Small intestine (tissue), 7 donors: ENCODE measurements at regions not wholly inside any gene's neighbourhood (a gene's known extent, or its start where the extent isn't known, plus 50 kb on each side); places are given as distances from the start of the nearest gene placed in this dataset.

Experiments
- DNase-seq, 2 donors: peaks; one replicate each; pipeline versions ENCODE4 v3.0.0 to v3.0.0-alpha.2; 2013
- FAIRE-seq: peaks from 2 replicates; lab custom pipeline; 2012; peaks lifted over from hg19 to GRCh38; lab: Jason Lieb, UNC
- H3K27ac ChIP-seq, 3 donors: one replicate each; pipeline ENCODE4 v1.5.1; 2013; ENCODE audit warnings: low read length in 2 of 3, mild to moderate bottlenecking in 2 of 3, control low read depth in 1 of 3, inconsistent platforms in 1 of 3, low read depth in 1 of 3, moderate library complexity in 1 of 3
- H3K27me3 ChIP-seq, 3 donors: one replicate each; pipeline ENCODE4 v1.6.1; 2013; ENCODE audit warnings: low read length in 3 of 3, inconsistent platforms in 1 of 3; ENCODE audit not compliant: control insufficient read depth in 3 of 3, insufficient read depth in 3 of 3
- H3K36me3 ChIP-seq, 3 donors: one replicate each; pipeline ENCODE4 v1.6.1; 2013; ENCODE audit warnings: low read length in 3 of 3, inconsistent platforms in 1 of 3, low read depth in 1 of 3, mild to moderate bottlenecking in 1 of 3, moderate library complexity in 1 of 3; ENCODE audit not compliant: control insufficient read depth in 3 of 3, insufficient read depth in 2 of 3
- H3K4me1 ChIP-seq, 3 donors: one replicate each; pipeline ENCODE4 v1.6.1; 2013; ENCODE audit warnings: low read length in 2 of 3, inconsistent platforms in 1 of 3, low read depth in 1 of 3, mild to moderate bottlenecking in 1 of 3, moderate library complexity in 1 of 3; ENCODE audit not compliant: control insufficient read depth in 3 of 3, insufficient read depth in 2 of 3
- H3K4me3 ChIP-seq, 3 donors: one replicate each; pipeline ENCODE4 v1.5.1; 2013; ENCODE audit warnings: low read length in 3 of 3, control low read depth in 1 of 3, inconsistent platforms in 1 of 3, low read depth in 1 of 3, mild to moderate bottlenecking in 1 of 3, moderate library complexity in 1 of 3
- H3K9me3 ChIP-seq, 2 donors: one replicate each; pipeline ENCODE4 v1.6.1; 2013; ENCODE audit warnings: low read depth in 1 of 2, low read length in 1 of 2; ENCODE audit not compliant: control insufficient read depth in 2 of 2, insufficient read depth in 1 of 2
- WGBS, 3 donors: extraction: QIAGEN DNeasy Blood & Tissue Kit; methylation state at CpG; one replicate each; pipeline ENCODE4 v1.1.7; 2013; 5-methylcytosine and 5-hydroxymethylcytosine counted together
- donor health status: healthy with polysubstance abuse.
- donor health status: control.
- donor health status: control.
- donor health status: Bipolar disorder and iron deficiency.
- donor health status: healthy.

DNA sequence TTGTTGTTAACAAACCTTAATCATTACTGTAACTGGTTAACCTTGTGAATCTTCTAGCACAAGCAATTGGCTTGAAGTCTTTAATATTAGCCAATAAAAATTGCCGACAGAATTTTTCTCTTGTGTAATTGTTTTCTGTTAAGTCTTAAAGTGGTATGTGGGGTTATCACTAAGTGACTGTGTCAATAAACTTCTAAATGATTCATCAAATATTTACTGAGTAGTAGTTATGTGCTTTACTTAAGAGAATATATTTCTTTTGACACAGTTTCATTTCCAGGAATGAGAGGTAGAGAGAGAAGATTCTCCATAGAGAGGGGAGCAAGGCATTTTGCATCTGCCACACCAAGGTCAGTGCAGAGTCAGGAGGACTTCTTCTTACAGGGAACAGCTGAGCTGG lies 2361.6 kb upstream of the AGA start:
- no peak overlapping the region for H3K4me3 ChIP-seq
- no peak overlapping the region for H3K27ac ChIP-seq
- no peak for DNase-seq
- no peaks in the 10 kb centered on the region for H3K36me3 ChIP-seq
- 21 to 64% (median 36%) methylated on average over 1 of the region's 1 CpG for WGBS, 3 donors
- no peaks in the 10 kb centered on the region for H3K4me1 ChIP-seq
- H3K27me3 ChIP-seq, result no peaks in the 10 kb centered on the region
- no peaks in the 10 kb centered on the region for H3K9me3 ChIP-seq
- FAIRE-seq, result no peak

- H3K4me3 ChIP-seq, result no peak overlapping the region
- H3K27me3 ChIP-seq, result no peaks in the 10 kb centered on the region
- no peak for FAIRE-seq
- DNase-seq, result no peak
- no peak overlapping the region for H3K27ac ChIP-seq
- no peaks in the 10 kb centered on the region for H3K36me3 ChIP-seq
- H3K4me1 ChIP-seq, result no peaks in the 10 kb centered on the region
- 54 to 77% (median 65%) methylated on average over 1 of the region's 1 CpG for WGBS, 3 donors
- H3K9me3 ChIP-seq, result no peaks in the 10 kb centered on the region
These were observed 2362.2 kb upstream of the AGA start for GRCh38 chr4:179804440-179804839.

DNA sequence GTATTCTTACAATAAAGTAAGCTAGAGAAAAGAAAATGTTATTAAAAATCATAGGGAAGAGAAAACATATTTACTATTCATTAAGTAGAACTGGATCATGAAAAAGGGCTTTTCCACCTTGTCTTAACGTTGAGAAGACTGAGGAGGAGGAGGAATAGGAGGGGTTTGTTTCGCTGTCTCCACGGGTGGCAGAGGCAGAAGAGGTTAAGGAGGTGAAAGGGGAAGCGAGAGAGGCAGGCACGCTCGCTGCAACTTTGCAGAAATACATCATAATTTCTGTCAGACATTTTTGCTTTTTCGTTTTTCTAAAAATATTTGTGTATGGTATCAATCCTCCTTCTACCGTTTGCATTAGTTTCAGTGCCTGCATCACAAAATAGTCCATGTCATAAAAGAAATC lies 2375.1 kb upstream of the AGA start:
- FAIRE-seq (no peak), DNase-seq (no peak)
- Histone ChIP-seq H3K4me1 (no peaks in the 10 kb centered on the region), H3K4me3 (no peak overlapping the region), H3K36me3 (no peaks in the 10 kb centered on the region), H3K27ac (no peak overlapping the region), H3K9me3 (peaks cover 0 to 2% of the 10 kb centered on the region in 2 donors), H3K27me3 (no peaks in the 10 kb centered on the region)
- 73 to 77% (median 74%) methylated on average over 8 of the region's 8 CpGs for WGBS, 3 donors

- Histone ChIP-seq H3K36me3 (no peaks in the 10 kb centered on the region), H3K4me3 (no peak overlapping the region), H3K27ac (no peak overlapping the region), H3K27me3 (no peaks in the 10 kb centered on the region), H3K4me1 (no peaks in the 10 kb centered on the region), H3K9me3 (no peaks in the 10 kb centered on the region)
- 42 to 50% (median 46%) methylated on average over 2 of the region's 2 CpGs for WGBS, 3 donors
- FAIRE-seq, result no peak
- no peak for DNase-seq
These were observed 2381.1 kb upstream of the AGA start for GRCh38 chr4:179823342-179823741.

GRCh38 chr4:179831274-179831673 lies 2389.0 kb upstream of the AGA start:
- Histone ChIP-seq H3K4me3 (no peak overlapping the region), H3K27me3 (no peaks in the 10 kb centered on the region), H3K36me3 (no peaks in the 10 kb centered on the region), H3K9me3 (no peaks in the 10 kb centered on the region), H3K27ac (no peak overlapping the region), H3K4me1 (no peaks in the 10 kb centered on the region)
- no peak for DNase-seq
- 86 to 88% (median 86%) methylated on average over 4 of the region's 4 CpGs for WGBS, 3 donors
- FAIRE-seq, result no peak

DNA sequence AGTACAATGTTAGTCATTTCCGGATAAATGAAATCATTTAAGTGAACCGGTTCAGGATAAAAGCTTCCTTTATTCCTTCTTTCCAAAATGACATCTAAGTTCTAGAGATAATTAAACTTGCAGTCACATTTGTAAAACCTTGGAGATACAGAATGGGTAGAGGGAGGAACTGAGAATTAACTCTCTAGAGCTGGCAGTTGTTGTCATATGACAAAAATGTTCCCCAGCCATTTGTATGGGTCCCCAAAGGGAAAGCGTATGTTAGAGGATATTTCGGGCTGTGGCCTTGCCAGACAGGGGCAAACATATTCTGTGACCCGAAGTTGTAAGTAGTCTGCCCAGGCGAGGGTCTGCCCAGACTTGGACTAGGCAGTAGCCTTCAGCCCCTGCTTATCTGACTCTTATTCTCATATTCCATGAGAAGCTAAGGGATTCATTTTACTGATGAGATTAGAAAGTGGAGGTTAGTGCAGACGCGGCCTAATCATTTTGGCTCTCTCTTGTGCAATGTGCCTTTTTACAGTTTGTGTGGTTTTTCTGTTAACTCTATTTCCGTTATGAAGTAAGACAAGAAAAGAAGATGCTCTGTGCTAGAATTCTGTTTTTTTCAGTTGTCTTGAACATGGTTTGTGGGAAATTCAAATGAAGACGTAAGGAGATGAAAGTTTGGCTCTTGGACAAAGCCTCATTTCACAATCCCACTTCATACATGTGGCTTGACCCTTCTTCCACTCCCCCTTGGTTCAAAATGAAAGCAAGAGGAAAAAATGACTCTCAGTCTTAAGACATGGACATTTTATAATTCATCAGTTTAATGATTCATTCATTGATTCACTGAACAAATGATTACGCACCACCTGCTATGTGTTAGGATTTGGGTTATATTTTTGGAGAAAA lies 2394.2 kb upstream of the AGA start:
- FAIRE-seq, result no peak
- no peaks in the 10 kb centered on the region for H3K4me1 ChIP-seq
- no peaks in the 10 kb centered on the region for H3K36me3 ChIP-seq
- H3K9me3 ChIP-seq, result no peaks in the 10 kb centered on the region
- no peak for DNase-seq
- no peak overlapping the region for H3K27ac ChIP-seq
- H3K27me3 ChIP-seq, result no peaks in the 10 kb centered on the region
- no peak overlapping the region for H3K4me3 ChIP-seq
- WGBS, 3 donors, result 76 to 81% (median 76%) methylated on average over 11 of the region's 11 CpGs

DNA sequence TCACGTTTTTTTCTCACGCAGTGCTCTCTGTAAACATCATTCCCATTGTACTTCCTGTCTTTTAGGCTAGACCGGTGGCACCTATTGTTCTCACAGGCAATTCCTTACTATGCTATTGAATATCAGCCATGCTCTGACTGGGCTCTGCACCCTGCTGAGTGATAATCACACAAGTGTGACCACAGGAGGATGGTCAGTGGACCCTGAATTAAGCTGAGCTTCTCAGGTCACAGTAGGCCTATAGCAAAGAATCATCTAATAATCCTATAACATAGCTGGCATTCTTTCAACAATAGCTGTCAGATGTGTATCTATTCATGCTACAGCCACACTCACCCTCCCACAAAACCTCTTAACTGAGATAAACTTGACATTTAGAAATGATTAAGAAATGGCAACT lies 2399.8 kb upstream of the TENM3 start:
- FAIRE-seq (no peak), DNase-seq (no peak)
- Histone ChIP-seq H3K27me3 (no peaks in the 10 kb centered on the region), H3K27ac (no peak overlapping the region), H3K4me3 (no peak overlapping the region), H3K4me1 (no peaks in the 10 kb centered on the region), H3K9me3 (no peaks in the 10 kb centered on the region), H3K36me3 (no peaks in the 10 kb centered on the region)
- 38 to 43% (median 41%) methylated on average over 3 of the region's 3 CpGs for WGBS, 3 donors

GRCh38 chr4:179855469-179855868 lies 2387.7 kb upstream of the TENM3 start:
- Histone ChIP-seq H3K36me3 (no peaks in the 10 kb centered on the region), H3K27ac (no peak overlapping the region), H3K4me3 (no peak overlapping the region), H3K9me3 (no peaks in the 10 kb centered on the region), H3K4me1 (no peaks in the 10 kb centered on the region), H3K27me3 (no peaks in the 10 kb centered on the region)
- 61 to 81% (median 74%) methylated on average over 3 of the region's 3 CpGs for WGBS, 3 donors
- no peak for DNase-seq
- no peak for FAIRE-seq

DNA sequence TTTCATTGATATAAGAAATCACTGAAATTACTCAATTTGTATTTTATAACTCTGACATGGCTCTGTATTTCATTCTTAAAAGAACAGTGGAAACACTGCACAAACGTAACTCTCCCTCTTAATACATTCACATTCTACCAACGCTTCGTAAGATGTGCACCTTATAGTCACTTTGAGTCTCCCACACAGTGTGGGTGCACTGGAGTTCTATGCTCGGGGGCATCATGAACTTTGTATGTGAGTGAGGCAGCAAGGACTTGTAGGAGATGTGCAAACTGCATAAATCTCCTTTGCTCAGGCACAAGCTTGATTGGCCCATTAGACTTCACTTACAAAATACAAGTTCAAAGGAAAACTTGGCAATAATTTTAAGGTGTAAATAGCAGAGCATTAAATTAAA lies 2385.0 kb upstream of the TENM3 start:
- WGBS, 3 donors, result 78 to 88% (median 80%) methylated on average over 4 of the region's 4 CpGs
- Histone ChIP-seq H3K27ac (no peak overlapping the region), H3K4me3 (no peak overlapping the region), H3K9me3 (no peaks in the 10 kb centered on the region), H3K27me3 (no peaks in the 10 kb centered on the region), H3K4me1 (no peaks in the 10 kb centered on the region), H3K36me3 (no peaks in the 10 kb centered on the region)
- no peak for FAIRE-seq
- DNase-seq, result no peak
